GM12873 (cell line): ENCODE measurements at regions not wholly inside any gene's neighbourhood (a gene's known extent, or its start where the extent isn't known, plus 50 kb on each side); places are given as distances from the start of the nearest gene placed in this dataset.

ENCODE experiments used
- CTCF ChIP-seq: IDR thresholded peaks from 2 replicates; pipeline ENCODE4 v1.5.1; 2012; ENCODE audit warnings: low read depth, mild to moderate bottlenecking, moderate library complexity, low read length, control low read depth; ENCODE audit not compliant: insufficient read depth; ENCODE audit errors: missing control alignments

DNA sequence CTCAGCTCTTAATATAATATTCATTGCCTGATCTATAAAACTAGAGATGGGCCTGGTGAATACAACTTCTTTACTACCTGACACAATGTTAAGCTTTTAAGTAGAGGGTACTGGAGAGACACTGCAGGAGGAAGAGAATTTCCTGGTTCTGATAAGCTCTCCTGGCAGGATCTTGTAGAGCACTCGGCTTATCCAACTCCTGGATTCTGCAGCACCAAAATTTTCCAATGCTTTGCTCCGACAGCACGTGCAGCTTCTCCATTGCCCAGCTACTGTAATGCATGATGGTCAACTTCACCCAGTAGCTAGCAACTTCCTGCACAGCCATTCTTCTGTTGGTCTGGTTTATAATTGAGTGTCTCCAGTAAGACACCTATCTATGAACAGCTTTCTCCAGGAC, 686.2 kb upstream of the BOD1L1 start:
- no peak for TF ChIP-seq CTCF

DNA sequence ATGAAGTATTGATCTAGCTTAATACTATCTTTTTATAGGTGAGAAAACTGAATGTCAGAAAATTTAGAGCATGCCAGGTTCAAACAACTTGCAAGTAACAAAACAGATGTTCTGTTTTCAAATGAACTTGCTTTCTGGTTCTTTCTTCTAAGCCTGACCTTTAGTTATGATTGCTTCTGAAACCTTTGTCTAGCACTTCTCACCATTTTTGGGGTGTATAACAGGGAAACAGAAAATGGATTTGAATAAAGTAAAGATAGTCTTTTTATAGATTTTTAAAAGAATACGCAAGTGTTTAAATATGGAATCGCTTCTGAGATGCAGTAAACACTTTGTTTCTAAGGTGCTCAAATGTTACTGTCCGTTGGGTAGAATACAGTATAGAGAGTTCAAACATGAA, 687.2 kb upstream of the CPEB2 start:
- no peak for TF ChIP-seq CTCF

GRCh38 chr4:14317351-14317750, 684.9 kb upstream of the CPEB2 start:
- TF ChIP-seq CTCF = no peak

- TF ChIP-seq CTCF = no peak
Measured at GRCh38 chr4:14318671-14319070, 683.6 kb upstream of the CPEB2 start.

DNA sequence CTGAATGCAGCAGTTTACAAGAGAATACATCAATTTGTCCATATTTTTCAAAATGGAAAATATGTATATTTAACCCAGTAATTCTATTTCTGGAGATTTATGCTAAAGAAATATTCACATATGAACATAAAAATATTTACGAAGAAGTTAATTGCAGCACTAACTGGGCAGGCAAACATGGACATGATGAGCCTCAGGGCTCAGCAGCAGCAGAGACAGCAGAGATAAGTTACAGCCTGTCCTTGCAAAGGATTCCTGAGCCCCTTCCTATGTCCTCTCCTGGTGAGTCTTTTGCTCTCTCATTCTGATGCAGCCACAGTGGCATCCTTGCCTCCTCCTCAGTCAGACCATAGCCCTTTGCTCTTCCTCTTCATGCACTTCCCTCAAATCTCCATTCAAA, 680.6 kb upstream of the CPEB2 start:
- TF ChIP-seq CTCF = no peak

- no peak for TF ChIP-seq CTCF
Measured at GRCh38 chr4:14323191-14323590, 679.1 kb upstream of the CPEB2 start.

DNA sequence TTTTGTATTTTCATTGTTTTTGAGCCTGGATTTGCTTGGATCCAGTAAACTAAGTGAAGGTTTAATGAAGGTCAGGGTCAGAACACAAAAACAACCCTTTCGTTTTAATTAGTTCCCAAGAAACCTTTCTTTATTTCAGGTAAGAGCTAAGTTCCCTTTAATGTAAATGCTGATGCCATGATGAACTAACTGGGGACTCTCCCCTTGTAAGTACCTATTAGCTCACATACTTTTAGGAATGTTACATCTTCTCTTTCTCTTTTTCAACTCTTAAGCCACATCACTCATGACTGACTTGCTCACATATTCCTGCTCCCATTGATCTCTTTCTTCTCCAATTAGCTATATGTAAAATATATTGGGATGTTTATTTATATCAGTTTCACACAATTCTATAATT, 673.1 kb upstream of the CPEB2 start:
- no peak for TF ChIP-seq CTCF

DNA sequence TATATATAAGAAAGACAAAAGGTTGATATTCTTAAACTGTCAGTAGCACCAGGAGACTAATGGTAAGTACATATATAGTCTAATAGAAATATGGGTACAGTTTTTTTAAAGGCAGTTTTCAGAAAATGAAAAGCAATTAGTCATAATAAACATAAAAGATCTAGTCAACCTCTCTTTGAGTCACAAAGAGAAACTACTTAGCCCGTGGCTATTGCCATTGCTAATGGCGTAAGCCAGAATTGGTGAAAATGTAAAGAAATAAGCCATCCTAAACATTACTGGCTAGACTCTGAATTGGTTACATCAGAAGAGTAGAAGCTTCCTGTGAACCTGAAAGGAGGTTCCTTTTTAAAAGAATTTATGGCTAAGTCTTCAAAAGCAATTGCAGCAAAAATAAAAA, 668.7 kb upstream of the CPEB2 start:
- no peak for TF ChIP-seq CTCF
